GM21825 (cell line): ENCODE measurements at regions not wholly inside any gene's neighbourhood (a gene's known extent, or its start where the extent isn't known, plus 50 kb on each side); places are given as distances from the start of the nearest gene placed in this dataset.

ENCODE experiments used
- ATAC-seq: cut with Tn5 transposase; IDR thresholded peaks from one replicate; pipeline ENCODE4 v1.9.1; 2021; ENCODE audit warnings: mild to moderate bottlenecking, moderate library complexity; ENCODE audit not compliant: unreplicated experiment

DNA sequence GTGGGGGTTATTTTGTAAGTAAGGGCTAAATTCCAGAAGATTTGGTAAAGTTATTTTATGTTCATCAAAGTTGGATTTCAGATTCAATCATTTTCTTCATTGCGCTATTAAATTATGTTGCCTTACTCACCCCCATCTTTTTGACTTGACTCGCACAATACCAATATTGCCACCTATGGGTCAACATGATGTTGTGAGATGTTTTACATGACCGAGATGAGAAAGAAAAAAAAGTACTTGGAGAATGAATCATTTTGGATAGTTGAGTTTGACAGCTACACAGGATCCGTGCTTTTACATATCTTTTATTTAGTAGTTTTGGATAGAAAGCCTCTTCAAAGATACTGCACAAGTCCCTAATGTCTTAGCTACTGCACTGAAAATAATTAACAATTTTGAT lies 224.2 kb upstream of the EMCN start:
- ATAC-seq: no peak

DNA sequence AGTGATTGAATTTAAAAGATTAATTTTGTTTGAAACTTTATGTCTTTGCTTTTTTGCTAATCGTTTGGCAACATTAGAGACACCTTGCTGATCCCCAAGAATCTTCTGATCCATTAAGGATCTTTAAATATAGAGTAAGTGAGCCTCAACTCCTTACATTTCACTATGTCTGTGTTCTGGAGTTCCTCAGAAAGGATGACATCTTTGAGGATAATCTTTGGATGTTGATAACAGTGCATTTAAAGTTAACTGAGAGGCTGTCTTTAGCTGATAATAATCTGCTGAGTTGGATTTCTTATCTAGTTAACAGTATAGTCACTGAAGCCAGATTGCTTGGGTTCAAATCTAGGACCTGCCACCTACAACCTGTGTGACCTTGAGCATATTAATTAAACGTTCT lies 221.6 kb upstream of the EMCN start:
- no peak for ATAC-seq

DNA sequence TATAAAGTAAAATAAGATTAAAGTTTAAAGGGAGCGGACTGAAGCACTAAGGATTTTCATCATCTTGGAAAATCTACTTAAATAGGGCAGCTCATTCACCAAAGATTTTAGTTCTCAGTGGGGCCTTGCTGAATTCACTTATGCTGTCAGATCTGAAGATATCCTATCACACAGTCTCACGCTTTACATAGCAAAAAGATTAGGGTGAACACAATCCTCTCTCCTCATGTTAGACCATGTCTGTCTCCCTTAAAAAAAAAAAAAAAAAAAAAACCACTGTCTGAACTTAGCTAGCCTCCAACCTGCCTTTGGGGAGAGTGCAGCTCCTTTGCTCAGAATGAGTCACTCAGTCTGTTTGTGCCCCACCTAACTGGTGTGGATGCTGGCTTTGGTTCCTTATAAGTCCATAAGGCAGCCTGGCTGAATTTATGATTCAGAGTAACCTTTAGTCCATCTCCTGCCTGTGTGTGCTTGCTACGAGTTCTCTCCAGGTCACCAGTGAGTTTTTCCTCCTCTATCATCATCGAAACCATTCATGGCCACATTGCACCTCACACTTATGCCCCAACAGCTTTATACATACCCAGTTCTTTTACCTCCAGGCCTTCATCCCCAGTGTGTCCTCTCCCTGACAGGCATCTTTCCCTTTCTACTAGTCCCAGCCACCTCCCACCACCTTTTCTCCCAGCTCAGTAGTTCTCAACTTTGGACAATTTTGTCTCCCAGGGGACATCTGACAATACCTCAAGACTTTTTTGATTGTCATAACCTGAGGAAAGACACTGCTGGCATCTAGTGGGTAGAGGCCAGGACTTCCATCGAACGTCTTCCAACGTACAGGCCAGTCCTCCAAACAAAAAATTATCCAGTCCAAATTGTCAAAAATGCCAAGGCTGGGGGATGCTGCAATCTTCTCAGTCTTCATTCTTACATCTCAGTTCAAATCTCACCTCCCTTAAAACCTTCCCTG lies 220.7 kb upstream of the EMCN start:
- ATAC-seq: no peak

DNA sequence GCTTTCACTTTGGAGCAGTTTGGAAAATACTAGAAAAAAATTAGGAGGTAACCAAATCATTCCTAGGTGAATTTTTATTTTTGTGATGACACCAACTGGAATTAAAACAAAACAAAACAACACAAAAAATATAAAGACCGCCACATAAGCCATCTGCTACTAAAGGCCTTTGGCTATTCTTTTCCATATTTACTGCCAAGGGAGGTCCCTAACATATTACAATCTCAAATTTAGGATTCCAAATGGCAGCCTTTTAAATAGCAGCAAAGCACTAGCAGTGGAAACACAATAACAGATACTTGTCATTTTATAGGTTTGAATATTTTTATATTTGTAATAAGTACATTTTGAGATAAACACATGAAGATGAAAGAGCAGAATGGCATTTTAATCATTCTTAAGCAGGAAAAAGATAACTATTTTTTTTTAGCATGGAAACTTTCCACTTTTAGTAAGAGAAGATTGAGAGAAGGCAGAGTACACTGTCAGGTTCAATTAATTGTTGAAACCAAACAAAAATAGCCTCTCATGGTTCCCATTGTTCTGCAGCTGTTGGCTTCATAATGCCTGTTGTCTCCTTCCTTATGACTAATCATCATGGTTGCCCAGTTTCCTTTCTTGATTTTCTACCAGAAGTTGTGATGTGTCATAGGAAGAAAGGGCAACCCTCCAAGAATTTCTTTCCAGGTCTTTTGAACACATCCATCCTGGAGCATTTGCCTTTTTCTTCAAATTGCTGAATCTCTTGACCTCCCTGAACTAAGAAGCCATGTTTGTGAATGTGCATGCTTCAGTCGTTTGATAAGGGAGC lies 219.0 kb upstream of the EMCN start:
- no peak for ATAC-seq

DNA sequence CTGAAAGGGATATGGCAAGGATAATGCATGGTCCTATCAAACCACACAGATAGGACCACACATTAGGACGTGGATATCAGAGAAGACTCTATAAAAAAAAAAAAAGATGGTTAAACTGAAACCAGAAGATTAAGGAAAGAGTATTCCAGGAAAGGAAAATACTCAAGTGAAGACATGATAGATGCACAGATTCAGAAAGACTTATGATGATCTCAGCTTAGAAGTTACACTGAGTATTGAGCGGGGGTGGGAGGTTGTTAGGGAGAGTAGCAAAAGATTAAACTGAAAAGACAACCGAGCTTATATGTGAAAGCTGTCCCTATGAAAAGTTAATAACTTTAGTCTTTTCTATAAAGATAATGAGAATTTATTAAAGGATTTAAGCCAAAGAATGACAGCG lies 211.0 kb upstream of the EMCN start:
- ATAC-seq: no peak

DNA sequence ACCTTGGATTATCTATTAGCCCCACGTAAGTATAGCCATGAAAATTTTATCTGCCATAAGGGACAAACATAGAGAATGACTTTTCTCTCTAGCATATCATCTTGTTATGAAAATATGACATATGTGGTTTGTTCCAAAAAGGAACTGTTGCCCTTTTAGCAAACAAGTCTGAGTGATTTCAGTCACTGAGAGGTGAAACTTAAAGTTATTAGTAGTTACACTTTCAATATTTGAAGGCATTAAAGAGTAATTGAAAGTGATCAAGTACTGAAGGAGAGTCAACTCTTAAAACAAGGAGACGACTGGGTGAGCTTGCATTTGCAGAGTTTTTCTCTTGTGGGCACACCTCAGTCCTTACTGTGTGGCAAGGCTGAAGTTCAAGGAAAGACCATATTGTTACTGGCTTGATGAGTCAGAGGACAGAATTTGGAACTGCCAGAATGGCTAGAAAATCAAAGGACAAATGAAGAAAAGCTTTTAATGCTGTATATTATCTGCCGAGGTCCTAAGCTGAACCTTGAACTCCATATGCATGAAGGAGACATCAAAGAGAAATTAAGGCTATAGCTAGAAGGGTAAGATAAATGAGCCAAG lies 205.1 kb upstream of the EMCN start:
- no peak for ATAC-seq

DNA sequence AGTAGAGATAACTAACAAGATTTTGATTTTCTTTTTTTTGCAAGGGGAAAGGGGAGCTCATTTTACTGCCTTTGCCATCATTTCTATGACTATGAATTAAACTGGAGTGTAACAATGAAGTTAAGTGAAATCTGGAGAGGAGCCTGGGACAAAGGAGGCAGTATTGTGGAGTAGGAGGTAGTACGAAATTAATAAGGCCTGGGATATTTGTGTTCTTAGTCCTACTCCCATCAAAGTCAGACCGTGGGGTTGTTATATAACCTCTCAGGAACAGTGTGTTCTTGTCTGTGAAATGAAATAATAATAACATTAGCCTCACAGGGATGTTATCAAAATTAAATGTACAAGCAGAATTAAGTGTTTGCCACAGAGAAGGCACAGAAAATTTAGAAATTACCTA lies 204.3 kb upstream of the EMCN start:
- no peak for ATAC-seq

DNA sequence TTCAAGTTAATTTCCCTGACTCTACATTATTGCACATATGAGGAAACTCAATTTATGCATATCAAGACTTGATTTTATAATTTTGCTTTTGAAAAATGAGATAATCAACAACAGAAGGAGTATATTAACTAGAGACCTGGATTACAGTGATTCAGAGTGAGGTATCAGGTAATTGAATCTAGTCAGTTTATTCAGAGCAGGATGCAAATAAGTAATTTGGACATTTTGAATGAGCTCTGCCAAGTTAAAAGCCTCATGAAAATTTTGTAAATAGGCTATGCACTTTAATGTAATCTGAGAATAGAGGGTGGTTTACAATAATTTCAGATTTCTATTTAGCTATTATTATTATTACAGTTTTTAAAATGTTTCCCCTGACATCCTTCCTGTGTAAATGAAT lies 203.7 kb upstream of the EMCN start:
- ATAC-seq: no peak

DNA sequence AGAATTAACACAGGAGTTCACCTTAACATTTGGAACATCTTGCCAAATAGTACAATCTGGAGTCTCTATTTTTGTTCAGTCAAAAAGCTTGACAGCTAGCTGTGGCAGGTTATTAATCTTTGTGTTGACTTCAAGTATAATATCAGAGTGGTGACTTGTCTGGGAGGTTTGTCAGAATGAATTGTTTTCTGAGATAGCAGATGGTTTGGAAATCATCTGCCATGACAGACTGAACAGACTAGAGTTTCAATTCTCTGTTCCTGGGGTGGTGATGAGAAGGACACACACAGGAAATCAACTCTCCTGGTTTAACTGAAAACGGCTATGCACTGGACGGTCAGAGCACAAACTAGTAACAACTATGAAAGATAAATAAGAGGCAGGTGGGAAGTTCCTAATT lies 203.3 kb upstream of the EMCN start:
- no peak for ATAC-seq

DNA sequence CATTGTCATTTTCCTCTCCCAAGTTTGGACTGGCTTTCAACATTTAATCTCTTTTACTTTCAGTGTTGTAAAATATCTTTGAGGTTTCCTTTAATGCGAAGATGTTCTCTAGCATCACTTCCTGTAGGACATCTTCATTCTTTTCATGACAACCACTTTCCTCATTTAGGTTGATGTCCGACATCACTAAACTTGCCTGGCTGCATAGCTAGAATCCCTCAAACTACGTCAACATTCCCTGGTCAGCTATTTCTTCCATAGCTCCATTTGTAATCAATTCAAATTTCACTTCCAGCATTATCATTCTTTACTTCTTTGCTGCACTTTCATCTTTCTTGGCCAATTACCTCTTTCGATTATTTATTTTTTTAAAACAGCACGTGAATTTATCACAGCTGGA lies 198.6 kb upstream of the EMCN start:
- ATAC-seq: no peak

DNA sequence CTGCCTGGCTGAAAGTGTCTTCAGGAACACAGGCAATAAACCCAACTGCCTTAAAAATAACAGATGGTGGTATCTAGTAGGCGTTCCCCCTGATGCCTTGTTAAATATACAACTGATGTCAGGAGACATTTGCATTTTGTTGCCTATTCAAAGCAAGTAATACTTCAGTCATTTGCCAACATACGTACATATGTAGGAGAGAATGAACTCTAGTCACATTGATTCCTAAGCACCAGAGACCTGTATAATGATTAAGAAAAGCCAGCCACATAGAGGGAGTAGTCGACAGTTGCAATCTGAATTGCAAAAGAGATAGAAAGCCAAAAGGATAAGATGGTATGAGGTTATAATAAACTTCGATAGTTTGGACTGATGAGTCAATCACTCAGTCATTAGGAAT lies 191.0 kb upstream of the EMCN start:
- ATAC-seq: no peak

DNA sequence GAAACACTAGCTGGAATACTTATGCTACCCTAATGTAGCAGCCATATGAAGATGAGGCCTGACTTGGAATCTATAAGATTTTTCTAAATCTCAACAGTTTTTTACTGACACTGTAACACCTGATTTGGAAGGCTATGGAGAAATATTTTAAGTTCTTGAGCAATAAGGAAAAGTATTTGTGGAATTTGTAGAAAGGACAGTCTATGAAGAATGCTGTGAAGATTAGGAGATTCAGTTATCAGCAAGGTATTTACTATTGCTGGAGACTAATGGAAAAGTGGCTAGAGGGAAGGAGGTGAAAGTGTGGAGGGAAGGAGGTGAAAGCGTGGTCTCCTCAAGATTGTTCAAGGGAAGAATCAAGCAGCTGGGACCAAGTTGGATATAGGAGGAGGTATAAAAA lies 190.0 kb upstream of the EMCN start:
- ATAC-seq: no peak

DNA sequence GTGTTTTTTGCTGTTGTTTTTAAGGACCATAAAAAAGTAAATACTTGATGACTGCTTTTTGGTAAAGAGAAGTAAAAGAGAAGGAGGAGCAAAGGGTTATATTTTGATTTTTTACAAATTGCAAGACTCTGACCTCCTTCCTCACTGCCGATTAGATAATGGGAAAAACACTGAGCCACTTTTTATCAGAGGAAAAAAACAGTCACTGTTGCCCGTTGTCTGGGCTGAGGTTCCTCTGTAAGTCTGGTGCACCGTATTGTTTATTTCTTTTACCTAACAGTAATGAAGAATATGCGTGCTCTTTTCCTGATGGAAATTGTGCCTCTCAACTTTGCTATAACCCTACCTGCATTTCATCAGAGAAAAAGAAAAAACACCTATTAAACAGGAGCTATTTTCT lies 178.7 kb upstream of the EMCN start:
- ATAC-seq: no peak

DNA sequence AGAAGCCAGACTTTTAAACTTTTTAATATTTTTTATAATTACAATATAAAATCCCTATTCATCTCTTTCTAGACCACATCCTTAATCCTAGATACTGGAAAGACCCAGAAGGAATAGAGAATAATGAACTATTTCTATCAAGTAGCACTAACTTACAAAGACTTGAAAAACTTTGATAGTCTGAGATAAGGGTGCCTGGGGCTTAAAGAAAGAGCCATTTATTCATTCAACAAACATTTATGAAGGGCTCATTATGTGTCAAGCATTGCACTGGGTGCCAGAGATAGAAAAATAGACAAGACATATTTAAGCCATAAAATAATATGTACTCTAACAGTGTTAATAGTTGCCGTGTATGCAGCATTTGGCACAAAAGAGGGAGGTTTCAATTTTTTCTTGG lies 178.0 kb upstream of the EMCN start:
- ATAC-seq: no peak

DNA sequence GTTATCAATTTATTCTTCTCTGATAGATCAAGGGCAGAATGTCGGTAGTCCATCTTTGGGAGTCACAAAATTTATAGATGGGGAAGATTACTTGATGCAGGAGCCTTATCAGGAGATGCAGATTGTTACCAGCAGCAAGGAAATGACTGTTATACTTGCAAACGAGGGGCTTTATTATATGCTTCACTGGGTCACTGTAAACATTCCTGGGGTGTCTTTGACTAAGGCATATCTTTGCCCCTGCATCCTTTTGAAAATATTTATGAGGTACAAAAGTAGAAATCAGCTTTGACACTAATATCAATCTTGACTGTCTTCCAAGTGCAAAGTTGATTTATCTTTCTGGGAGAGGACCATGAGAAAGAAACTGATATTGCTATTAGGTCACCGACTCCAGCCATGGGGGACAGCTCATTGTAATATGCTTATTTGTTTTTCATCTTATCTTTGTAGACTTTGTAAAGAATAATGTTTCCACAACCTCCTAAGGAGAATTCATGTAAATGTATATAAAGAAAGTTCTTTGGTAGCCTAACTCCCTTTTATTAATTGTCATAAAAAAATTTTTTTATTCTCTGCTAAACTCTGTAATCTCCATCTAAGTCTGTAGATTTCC lies 177.3 kb upstream of the EMCN start:
- no peak for ATAC-seq

DNA sequence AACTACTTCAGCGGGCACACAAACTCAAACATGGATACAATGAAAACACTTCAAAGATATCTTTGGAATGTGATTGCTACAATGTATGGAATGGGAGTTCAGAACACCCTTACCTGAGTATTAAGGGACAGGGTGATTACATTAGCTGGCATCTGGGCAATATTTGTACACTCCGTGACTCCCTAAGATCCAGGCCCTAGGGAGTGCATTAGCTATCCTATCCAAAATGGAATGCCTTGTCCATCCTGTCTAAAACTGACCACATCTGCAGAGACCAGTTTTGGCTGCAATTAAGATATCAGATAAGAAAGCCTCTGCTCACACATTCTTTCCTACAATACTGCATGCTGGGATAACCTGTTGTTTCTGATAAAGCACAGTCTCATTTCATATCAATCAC lies 176.6 kb upstream of the EMCN start:
- ATAC-seq: no peak

DNA sequence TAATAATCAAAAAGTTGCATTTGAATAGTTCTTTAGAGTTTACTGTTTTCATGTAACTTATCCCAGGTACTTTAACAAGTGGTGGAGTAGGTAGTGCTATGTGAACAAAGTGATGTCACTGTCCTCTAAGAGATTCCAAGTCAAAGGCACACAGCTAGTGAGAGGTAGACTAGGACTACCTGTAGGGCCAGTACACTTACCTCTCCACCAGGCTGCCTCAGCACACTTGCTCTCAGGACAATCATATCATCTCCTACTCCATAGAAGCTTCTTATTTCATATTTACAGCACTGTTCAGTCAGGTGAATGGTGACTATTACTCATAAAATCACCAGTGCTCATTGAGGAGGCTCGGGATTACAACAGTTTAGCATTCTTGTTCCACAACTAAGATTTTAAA lies 173.0 kb upstream of the EMCN start:
- ATAC-seq: no peak

DNA sequence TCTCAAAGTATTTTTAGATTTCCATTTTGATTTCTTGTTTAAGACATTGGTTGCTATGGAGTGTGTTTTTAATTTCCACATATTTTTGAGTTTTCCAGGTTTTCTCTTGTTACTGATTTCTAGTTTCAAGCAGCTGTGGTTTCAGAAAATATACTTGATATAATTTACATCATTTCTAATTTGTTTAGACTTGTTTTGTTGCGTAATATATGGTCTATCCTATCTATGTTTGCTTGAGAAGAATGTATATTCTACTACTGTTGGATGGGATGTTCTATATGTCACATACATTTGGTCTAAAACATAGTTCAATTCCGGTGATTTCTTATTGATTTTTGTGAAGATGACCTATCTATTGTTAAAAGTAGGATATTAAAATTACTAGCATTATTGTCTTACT lies 170.5 kb upstream of the EMCN start:
- ATAC-seq: no peak

DNA sequence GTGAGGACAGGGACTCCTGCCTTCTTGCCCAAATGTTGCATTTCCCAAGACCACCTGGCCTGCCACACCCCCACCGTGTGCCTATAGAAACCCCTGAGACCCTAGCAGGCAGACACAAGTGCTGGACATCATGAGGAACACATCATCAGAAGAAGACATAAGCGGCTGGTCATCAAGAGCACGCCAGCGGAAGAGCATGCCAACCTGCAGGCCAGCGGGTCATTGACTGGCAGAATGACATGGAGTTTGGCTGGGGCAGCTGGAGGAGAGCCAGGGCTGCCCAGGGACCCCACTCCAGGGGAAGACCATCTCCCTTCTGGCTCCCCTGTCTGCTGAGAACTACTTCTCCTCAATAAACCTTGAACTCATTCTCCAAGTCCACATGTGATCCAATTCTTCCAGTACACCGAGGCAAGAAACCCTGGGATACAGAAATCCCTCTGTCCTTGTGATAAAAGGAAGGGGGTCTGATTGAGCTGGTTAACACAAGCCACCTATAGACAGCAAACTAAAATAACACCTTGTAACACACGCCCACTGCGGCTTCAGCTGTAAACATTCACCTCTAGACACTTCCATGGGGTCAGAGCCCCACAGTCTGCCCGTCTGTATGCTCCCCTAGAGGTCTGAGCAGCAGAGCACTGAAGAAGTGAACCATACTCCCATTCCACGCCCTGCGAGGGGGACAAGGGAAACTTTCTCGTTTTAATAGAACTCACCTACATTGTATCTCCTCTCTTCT lies 164.8 kb upstream of the EMCN start:
- ATAC-seq: no peak

DNA sequence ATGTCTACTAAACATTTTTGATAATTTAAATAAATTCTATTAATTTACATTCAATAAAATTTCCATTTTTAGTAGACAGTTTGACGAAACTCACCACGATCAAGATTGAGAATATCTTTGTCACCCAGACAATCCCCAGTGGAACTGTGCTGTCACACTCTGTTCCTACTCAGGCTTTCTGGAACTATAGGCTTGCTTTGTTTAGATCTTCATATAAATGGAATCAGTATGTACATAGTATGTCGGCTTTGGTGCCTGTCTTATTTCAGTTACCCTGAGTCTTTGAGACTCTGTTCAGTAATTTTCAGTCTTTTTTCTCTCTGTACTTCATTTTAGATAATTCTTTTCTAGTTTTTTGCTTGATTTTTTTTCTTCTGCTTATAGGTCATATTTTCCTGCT lies 163.5 kb upstream of the EMCN start:
- no peak for ATAC-seq

DNA sequence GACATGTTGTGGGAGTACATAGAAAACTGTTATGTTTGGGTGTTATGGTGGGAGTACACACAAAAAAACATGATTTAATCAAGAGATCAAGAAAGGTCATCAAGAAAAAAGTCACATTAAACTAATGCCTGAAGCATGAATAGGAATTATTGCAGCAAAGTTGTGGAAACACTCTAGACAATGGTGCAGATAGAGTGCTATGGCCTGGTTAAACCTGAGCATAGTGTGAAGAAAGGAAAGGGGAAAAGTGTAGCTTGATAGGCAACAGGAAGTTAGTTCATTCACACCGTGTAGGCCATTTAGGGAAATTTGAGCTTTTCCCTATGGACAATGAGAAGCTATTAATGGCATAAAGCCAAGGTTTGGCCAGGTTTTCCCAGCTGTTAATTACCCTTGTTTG lies 162.1 kb upstream of the EMCN start:
- ATAC-seq: no peak
